HG03159 (cell line): ENCODE measurements at regions not wholly inside any gene's neighbourhood (a gene's known extent, or its start where the extent isn't known, plus 50 kb on each side); places are given as distances from the start of the nearest gene placed in this dataset.
"Not testable (repeated sequence)": the region's sequence is repeated elsewhere in the genome, so short reads cannot be mapped to it uniquely, and the experiment has no call there.

ENCODE experiments used
- ATAC-seq: cut with Tn5 transposase; IDR thresholded peaks from one replicate; pipeline ENCODE4 v1.9.1; 2021; ENCODE audit warnings: mild to moderate bottlenecking, moderate library complexity; ENCODE audit not compliant: unreplicated experiment

DNA sequence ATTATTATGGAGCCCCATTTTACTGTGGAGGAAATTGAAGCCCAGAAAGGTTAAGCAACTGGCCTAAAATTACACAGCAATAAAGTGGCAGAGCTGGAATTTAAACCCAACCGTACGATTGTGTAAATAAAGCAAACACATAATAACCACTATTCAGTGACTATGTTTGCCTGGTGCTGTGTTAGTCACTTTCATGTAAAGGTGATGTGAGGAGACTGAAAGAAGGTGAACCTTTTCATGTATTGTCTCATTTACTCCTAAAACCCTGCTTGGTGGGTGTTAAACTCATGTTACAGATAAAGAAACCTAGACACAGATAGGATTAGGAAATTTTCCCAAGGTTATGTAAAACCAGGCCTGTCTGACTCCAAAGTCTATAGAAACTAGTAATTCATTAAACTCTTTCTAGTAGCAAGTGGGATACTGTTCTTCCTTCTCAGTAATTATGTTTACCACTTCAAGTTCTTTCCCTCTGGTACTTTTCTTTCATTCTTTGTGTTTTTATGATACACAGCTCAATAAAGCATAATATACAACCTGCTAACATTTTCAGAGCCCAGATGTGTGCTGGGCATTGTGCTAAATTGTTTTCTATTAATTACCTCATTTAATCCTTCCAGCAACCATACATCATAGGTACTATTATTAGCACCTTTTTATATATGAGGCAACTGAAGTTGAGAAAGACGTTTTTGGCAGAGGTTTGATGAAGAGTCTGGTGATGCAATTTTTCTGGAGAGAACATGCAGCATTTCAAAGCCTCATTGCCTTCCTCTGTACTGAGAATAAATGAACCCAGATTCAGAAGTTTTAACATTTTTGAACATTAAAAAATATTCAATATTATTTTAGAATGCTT is 202.7 kb downstream of the SPRY1 start:
- ATAC-seq: peak; percentile 13

DNA sequence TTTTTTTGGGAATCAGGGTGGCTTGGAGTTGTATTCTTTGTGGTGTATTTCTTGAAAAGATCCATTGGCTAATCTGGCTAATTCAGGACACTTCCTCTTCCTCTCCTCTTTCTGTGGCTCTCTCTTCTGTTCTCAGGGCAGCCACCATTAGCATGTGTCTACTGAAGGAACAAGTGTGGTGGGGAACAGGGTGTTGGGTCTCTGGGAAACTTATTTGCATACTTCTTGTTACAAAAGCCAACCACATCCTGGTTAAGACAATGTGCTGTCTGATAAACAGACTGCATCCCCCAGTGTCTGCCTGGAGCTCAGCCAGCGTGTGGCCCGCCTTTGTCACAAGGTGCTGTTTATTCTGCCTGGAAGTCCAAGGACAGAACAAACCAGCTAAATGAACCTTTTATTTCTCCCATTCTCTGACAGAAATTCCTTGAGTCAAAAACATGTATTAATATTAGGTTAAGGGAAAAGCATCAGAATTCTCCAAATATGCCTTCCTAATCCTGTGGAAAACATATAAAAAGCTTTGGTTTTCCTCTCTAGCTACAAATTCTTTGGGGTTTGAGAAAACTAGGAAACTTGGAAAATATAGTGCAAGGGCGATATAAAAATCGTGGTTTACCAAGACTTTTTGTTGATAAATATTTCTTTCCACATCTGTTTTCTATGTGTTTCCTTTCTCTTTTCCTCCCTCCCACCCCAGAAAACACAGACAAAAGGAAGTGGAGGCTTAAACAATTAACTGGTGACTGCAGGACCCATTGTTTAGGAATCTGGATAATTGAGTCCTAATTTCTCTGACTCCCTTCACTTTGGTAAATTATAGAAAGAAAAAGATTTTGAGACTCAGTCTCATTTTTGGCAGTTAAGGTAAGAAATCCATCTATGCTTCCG is 203.6 kb downstream of the SPRY1 start:
- ATAC-seq: peak; percentile 100

DNA sequence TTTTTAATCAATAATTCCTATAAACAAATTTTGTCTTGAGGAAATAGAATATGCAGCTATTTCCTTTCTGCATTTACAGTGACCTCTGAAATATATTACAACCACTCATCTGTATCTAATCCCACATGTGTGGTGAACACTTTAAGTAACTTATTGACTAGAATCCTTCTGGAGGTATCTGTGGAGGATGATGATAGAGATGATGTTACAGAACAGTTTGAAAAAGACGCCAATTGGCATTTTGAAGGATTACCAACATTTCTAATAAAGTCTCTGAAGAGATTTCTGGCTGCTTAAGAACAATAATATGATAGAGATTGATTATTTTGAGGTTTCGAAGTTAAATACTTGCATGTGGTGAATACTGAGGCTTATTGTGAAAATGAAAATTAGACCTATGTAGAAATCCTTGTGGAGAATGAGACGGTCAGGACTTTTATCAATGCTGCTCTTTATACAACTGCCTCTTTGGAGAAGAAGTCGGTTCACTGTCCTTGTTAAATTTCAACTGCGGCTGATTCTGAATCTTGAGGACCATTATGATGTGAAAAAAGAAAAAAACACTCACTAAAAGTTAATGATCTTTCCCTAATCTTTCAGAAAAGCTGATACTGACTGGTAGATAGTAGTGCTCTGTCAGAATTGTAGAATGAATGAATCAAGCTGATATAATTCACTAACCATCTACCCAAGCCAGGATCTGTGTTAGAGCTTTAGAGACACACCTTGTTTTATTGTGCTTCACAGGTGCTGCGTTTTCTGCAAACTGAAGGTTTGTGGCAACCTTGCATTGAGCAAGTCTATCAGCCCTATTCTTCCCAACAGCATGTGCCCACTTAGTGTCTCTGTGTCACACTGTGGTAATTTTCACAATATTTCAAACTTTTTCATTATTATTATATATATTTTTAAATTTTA is 204.7 kb downstream of the SPRY1 start:
- no peak for ATAC-seq

DNA sequence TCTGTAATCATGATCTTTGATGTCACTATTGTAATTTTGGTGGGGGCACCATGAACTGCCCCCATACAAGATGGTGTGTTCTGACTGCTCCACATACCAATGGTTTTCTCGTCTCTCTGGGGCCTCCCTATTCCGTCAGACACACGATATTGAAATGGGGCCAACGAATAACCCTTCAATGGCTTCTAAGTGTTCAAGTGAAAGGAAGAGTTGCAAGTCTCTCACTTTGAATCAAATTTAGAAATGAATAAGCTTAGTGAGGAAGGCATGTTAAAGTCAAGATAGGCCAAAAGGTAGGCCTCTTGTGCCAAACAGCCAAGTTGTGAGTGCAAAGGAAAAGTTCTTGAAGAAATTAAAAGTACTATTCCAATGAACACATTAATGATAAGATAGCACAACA is 205.4 kb downstream of the SPRY1 start:
- no peak for ATAC-seq

DNA sequence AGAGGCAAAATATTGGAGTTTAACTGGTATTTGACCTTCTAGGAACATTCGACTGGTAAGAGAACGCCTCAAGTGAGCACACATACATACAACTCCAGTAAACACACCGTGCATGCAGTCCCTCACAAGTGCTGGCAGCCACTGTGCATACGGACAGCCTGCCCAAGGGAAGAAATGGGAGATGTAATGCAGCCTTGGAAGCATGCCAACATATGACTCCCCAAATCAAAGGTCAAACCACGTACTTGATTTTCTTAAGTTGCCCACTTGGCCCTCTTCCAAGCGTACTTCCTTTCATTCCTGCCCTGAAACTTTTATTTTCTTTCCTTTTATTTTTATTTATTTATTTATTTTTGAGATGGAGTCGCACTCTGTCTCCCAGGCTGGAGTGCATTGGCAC is 206.6 kb downstream of the SPRY1 start:
- ATAC-seq: no peak

DNA sequence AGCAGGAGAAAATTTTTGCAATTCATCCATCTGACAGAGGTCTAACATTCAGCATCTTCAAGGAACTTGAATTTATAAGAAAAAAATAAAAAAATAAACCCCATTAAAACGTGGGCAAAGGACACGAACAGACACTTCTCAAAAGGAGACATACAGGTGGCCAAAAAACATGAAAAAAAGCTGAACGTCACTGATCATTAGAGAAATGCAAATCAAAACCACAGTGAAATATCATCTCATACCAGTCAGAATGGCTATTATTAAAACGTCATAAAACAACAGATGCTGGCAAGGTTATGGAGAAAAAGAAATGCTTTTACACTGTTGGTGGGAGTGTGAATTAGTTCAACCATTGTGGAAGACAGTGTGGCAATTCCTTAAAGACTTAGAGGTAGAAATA is 209.2 kb downstream of the SPRY1 start:
- not testable (repeated sequence) for ATAC-seq

DNA sequence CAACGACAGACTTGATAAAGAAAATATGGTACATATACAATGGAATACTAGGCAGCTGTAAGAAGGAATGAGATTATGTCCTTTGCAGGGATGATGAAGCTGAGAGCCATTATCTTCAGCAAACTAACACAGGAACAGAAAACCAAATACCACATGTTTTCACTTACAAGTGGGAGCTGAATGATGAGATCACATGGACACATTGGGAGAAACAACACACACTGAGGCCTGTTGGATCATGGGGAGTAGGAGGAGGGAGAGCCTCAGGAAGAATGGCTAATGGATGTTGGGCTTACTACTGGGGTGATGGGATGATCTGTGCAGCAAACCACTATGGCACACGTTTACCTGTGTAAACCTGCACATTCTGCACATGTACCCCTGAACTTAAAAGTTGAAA is 209.7 kb downstream of the SPRY1 start:
- no peak for ATAC-seq

DNA sequence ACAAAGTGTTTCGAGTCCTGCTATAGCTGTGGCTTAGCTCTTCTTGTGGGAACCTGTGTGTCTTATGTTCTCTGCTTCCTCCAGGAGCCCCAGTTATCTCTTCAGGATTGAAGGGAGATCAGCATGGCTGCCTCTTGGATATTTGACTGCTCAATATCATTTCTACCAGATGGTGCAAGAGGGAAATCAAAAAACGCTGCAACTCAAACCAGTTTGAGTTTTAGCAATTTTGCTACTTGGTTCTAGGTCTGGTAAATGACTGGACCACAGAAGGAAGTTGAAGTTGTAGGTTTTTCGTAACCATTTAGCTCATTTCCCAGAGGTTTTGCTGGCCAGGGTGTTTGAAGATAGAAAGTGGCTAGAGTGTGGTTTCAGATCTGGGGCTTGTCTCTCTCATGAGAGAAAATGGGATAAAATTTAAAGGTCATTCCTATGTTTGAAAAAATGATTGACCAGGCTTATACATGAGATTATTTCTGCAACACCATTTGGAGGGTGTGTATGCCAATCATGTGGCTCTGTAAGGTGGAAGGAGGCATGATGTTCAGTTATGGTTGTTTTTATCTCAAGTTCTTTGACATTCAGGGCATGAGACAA is 210.4 kb downstream of the SPRY1 start:
- no peak for ATAC-seq

DNA sequence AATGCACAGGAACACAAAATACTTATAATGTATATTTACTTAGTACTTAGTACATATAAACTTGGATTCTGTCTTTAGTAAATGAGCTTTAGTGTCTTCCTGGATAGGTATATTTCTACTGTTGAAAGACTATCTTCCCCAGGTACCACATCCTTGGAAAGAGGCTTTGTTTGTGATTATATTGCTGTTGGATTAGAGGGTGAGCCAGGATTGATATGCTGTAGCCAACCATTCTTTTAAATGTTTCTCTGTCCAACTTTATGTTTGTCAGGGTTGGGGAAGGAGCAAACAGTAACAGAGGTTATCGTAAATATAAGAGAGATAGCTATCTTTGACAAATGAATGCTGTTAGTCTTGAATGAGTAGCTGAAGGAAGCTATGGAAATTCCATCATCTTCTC is 213.2 kb downstream of the SPRY1 start:
- ATAC-seq: no peak

DNA sequence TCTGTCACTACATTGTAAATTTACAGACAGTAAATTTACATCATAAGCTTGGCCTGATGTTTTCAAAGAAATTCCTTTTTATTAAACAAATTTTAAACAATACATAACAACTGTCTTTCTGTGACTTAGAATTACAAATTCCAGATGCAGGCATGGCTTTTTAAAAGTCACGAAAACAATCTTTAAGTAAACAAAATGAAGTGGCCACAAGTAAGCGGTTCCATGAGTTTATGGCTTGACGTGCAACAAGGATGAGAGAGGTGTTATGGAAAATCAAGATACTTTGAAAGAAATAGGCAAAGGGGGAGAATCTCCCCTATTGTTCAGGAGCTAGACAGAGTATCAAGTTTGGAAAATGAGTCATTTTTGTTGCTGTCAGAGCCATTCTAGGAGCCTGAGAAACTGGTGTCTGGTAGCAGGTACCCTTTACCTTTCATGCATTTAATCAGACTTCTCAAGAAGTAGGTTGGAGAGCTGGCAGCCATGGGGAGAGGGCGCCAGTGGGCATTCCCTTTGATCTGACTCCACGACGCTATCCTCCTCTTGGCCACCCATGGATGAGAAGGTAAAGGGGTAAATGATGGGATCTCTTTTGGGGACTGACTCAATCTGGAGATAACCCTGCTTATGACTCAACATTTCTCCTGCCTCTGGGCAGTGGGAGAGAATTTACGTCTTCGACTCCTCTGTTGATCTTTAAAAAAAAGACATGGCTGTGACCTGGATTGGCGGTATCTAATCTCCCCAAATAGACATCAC is 217.2 kb downstream of the SPRY1 start:
- ATAC-seq: no peak

DNA sequence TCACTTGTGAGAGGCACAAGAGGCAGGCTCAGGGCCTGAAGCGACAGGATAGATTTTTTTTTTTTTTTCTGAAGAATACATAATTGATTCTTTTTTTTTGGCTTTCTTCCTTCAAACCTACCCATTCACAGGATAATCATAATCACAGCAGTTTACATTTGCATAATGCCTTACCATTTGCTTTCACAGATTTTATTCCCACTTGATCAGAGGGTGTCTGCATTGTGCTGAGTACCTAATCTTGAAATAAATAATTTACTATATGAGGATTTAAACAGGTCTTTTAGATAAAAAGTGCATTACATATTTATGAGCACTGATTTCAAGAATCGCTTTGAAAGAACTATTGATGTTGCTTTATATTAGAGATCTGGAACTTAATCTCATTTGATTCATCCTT is 219.3 kb downstream of the SPRY1 start:
- no peak for ATAC-seq

DNA sequence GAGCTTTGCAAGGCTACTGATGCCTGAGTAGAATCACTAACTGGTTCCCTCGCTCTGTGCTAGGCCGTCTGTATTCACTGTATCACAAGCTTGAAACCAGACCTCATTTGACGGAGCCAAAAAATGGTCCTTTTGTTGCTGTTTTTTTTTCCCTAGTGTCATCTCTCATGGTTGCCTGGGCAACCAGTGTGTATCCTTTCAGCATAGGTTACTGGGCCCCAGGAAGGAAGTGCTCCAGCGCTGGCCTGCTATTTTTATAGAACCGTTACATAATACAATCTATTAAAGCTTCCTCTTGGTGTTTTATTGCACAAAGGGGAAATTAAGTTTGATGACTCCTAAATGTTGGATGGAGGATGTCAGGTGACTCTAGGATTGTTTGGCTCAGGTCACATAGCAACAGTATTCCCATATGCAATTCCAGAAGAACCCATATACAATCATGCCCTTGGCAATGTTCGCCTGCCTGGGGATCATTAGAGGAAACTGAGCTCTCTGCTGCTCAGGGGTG is 220.4 kb downstream of the SPRY1 start:
- peak; percentile 61 for ATAC-seq

DNA sequence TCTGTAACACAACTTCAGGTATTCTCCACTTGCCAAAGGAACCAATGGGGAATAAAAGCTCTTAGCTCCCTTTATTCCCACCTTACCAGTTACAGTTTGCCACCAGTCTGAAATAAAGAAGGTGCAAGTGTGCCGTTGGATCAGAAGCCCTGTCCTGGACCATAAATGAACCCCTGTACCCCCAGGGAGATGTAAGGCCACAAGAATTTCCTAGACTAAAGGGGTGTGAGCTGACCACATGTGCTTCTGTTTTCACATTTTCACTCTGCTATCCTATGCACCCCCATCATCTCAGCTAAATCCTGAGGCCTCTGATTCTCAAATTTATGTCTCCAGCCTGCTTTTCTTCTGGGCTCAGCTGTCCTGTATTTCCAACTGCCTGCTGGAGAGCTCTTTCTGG is 221.2 kb downstream of the SPRY1 start:
- ATAC-seq: no peak

DNA sequence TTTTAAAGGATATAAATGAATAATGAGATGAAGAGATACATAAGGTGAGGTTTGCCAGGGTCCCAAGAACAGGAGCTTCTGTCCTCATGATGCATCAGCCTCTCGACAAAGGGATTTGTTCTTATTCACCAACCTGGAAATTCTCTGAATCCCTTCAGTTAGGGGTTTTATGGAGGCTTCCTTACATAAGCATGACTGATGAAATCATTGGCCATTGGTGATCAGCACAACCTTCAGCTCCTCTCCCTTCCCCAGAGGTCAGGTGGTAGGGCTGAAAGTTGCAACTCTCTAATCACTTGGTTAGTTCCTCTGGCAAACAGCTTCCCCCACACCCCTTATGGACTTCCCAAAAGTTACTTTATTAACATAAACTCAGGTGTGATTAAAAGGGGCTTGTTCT is 222.0 kb downstream of the SPRY1 start:
- ATAC-seq: no peak

DNA sequence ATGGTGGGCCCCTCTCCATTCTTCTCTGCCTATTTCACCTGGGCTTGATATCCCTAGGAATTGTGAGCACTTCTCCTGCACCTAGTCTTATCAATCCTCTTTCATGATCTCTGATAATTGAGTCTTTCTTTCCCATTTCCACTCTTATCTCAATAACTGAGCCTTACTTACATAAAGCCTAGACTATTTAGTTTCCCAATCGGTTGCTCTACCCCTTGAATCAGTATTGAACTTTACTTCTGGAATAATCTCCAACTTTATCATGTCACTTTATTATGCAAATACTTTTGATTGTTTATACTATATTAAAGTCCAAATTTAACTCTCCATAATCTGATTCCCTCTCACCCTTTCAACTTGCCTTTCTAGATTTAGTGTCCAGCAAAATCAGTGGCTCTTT is 222.7 kb downstream of the SPRY1 start:
- no peak for ATAC-seq

DNA sequence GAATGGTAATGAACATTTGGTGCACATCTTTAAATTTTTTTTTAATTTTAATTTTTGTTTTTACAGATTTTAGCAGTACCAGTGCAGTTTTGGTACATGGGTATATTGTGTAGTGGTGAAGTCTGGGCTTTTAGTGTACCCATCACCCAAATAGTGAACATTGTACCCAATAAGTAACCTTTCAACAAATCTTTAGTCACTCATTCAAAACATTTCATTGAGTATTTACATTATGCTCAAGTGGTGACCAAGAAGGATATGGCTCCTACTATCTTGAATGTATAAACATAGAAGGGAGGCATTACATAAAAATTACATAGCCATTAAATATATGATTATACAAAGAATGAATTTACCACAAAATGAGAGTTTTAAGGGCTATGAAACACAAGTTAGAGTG is 223.3 kb downstream of the SPRY1 start:
- no peak for ATAC-seq

DNA sequence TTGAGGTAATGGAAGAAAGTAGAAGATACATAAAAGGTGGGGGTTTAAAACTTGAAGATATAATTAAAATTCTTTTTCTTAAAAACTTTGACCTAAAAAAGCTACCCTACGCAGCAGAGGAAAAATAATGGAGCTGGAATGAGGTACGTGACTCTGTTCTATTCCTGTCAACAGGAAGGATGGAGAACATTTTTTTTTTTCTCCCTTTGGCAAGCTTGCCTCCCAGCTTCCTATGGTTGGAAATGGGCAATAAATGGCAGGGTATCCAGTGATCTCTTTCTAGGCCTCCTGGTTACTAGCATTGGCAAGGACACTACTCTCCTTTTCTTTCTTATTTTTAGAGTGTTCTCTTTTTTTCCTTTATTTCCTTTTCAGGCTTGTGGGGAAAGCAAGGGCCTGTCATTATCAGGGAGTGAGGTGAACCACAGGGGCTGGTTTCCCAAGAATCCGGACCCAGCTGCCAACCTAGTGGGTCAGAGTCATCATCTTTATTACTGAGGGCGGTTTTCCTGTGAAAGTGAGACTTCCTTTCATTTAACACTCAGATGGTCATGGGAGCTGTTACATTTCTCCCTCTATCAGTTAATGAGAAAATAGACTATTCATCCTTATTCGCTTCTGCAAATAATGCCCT is 224.6 kb downstream of the SPRY1 start:
- ATAC-seq: no peak

DNA sequence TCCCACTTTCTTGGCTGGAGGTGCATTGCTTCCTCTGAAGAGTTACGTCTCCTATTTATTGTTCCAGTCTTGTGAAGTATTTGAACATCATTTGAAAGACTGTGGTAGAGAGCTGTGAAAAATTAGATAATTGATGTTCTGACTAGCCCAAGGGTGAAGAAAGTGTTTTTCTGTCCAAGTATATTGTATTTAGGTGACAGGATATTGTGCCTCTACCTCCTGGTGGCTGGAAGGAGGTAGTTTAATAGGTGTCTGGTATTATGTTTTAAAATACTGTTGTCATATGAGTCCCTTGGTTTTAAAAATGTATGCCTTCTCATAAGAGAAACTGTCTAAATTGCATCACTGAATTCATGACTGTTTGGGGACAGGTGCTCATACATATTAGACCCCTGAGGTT is 226.0 kb downstream of the SPRY1 start:
- ATAC-seq: no peak

DNA sequence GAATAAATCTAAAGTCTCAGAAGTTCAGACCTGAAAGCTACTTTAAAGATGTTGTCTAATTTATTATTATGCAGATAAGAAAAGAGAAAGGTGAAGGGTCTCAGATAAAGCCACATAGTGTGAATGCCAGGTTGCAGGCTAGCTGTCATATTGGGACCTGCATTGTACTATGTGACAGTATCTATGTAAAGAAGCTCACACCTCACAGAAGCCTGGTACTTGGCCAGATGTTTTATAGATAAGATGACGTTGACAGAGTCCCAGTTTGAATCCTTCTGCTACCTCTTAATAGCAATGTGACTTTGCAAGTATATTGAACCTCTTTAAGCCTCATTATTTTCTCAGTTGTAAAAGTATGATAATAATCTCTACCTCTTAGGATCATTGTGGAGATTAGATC is 227.0 kb downstream of the SPRY1 start:
- no peak for ATAC-seq
